ENCODE measurements at regions not wholly inside any gene's neighbourhood (a gene's known extent, or its start where the extent isn't known, plus 50 kb on each side); places are given as distances from the start of the nearest gene placed in this dataset.

DNA sequence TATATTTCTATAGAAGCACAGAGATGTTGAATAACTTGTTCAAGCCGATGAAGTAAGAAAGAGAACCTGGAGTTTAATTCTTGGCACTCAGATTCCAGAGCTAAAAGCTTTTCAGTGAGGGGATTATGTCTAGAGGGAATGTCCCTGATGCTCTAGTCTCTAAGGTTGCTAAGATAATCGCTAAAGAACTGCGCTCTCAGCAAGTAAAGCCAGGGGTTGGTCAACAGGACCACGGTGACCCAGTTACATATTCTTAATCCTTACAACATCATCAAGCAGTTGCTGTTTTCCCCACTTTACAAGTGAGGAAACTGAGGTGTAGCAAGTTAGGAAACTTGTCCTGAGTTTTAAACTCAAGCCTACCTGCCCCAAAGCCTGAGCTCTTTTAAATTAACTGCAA lies 110.8 kb downstream of the DAD1 start:
- no peaks in the 10 kb centered on the region for H3K36me3 ChIP-seq
- intact Hi-C loops (cut with DNase I; ENCODE audit: low total_unique reads): no loop called here
- no peak overlapping the region for H3K4me3 ChIP-seq
- no peak for DNase-seq (ENCODE audit: low spot score in 2 of 2)
- no peaks in the 10 kb centered on the region for H3K9me3 ChIP-seq
- H3K27me3 ChIP-seq: no peaks in the 10 kb centered on the region
- no peak for TF ChIP-seq POLR2A (IDR thresholded peaks at IDR 0.05)
- TF ChIP-seq, protein P1, sequence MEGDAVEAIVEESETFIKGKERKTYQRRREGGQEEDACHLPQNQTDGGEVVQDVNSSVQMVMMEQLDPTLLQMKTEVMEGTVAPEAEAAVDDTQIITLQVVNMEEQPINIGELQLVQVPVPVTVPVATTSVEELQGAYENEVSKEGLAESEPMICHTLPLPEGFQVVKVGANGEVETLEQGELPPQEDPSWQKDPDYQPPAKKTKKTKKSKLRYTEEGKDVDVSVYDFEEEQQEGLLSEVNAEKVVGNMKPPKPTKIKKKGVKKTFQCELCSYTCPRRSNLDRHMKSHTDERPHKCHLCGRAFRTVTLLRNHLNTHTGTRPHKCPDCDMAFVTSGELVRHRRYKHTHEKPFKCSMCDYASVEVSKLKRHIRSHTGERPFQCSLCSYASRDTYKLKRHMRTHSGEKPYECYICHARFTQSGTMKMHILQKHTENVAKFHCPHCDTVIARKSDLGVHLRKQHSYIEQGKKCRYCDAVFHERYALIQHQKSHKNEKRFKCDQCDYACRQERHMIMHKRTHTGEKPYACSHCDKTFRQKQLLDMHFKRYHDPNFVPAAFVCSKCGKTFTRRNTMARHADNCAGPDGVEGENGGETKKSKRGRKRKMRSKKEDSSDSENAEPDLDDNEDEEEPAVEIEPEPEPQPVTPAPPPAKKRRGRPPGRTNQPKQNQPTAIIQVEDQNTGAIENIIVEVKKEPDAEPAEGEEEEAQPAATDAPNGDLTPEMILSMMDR (IDR thresholded peaks at IDR 0.05): no peak
- TF ChIP-seq POLR2AphosphoS5 (IDR thresholded peaks at IDR 0.05): no peak
- H3K4me1 ChIP-seq: peaks cover 0 to 3% of the 10 kb centered on the region in 2 donors
- H3K27ac ChIP-seq: peak overlapping the region; percentile 18 to 22

DNA sequence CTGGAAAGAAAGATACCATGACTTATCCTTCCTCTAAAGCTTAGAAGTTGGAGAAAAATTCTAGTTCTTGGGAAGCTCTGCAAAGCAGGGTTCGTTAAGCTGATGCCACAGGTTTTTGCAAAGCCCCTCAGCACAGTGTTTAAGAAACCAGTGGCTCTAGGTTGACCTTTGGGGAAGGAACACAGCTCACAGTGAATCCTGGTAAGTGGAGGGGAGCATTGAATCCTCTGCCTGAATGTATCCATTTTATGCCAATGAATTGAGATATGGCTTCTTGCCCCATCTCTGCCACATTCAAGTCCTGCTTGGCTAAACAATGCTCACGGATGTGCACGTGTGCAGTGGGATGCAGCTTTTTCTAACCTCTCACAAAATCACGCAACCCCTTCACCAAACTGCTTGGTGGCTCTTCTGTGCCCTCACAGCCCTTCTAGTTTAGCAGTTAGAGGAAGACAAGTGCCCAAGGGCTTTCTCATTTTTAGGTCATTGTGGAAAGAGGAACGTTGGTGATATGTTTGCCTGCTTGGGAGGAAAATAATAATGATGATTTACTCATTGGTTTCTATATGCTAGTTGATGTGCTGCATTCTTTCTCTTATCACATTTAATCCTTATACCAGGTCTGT lies 111.3 kb downstream of the DAD1 start:
- Histone ChIP-seq H3K4me3 (no peak overlapping the region), H3K27ac (no peak overlapping the region), H3K27me3 (no peaks in the 10 kb centered on the region), H3K4me1 (peaks cover 0 to 3% of the 10 kb centered on the region in 2 donors), H3K36me3 (no peaks in the 10 kb centered on the region), H3K9me3 (no peaks in the 10 kb centered on the region)
- intact Hi-C loops (cut with DNase I; ENCODE audit: low total_unique reads): no loop called here
- TF ChIP-seq POLR2A (IDR thresholded peaks at IDR 0.05) (no peak), POLR2AphosphoS5 (IDR thresholded peaks at IDR 0.05) (no peak)
- TF ChIP-seq, protein P1 (IDR thresholded peaks at IDR 0.05): no peak
- DNase-seq (ENCODE audit: low spot score in 2 of 2): no peak

DNA sequence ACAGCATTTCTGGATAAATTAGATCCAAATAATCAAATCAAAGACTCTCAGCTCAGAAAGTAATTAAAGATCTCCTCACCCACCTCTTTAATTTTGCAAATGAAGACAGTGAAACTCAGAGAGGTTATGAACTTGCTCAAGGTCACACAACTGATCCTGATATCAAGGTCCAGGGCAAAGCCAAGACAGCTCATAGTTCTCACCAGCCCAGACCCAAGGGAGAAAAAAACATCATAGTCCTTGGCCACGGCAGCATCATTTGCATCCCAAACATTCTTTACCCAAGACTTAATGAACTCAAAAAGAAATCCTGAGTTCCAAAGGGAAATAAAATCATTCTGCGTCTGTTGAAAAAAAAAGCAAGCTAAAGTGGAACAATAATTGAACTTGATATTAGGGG lies 112.1 kb downstream of the DAD1 start:
- Histone ChIP-seq H3K9me3 (no peaks in the 10 kb centered on the region), H3K4me1 (peaks cover 0 to 3% of the 10 kb centered on the region in 2 donors), H3K4me3 (no peak overlapping the region), H3K27ac (no peak overlapping the region), H3K27me3 (no peaks in the 10 kb centered on the region), H3K36me3 (no peaks in the 10 kb centered on the region)
- no peak for TF ChIP-seq POLR2AphosphoS5 (IDR thresholded peaks at IDR 0.05)
- TF ChIP-seq, protein P1 (IDR thresholded peaks at IDR 0.05): no peak
- no peak for TF ChIP-seq POLR2A (IDR thresholded peaks at IDR 0.05)
- no peak for DNase-seq (ENCODE audit: low spot score in 2 of 2)
- intact Hi-C loops (cut with DNase I; ENCODE audit: low total_unique reads): no loop called here

DNA sequence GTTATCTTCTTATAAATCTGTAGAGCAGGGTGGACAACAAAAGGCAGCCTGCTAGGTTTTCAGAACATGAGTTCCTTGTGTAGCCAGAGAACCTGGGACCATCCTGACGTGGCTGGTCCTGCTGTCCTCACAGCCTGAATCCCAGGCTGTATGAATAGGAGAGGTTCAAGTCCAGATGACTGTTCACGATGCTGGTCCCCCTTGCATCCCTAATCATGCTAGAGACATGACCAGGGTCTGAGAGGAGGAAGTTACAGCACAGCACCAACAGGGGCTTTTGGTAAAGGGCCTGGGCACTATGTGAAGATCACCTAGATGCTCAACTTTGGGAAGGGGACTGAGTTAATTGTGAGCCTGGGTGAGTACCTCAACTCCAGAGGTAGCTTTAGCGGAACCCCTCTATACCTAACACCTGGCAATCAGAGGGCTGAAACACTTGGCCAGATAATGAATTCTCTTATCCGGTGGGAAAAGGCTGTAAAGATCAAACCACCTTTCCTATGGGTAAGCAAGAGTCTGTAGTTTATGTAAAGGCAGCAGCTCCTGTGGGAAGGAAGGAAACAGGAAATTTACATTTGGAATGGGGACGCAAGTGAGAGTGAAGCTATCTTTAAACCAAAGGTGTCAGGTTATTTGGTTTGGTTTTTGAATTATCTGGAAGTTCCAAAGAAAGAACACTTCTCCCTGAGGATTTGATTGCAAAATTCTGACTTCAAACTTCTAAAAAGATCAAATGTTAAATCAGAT lies 112.8 kb downstream of the DAD1 start:
- Histone ChIP-seq H3K9me3 (no peaks in the 10 kb centered on the region), H3K27me3 (no peaks in the 10 kb centered on the region), H3K36me3 (no peaks in the 10 kb centered on the region), H3K4me3 (no peak overlapping the region), H3K4me1 (peaks cover 0 to 3% of the 10 kb centered on the region in 2 donors), H3K27ac (no peak overlapping the region)
- intact Hi-C loops (cut with DNase I; ENCODE audit: low total_unique reads): no loop called here
- no peak for DNase-seq (ENCODE audit: low spot score in 2 of 2)
- TF ChIP-seq POLR2A (IDR thresholded peaks at IDR 0.05): no peak
- no peak for TF ChIP-seq POLR2AphosphoS5 (IDR thresholded peaks at IDR 0.05)
- TF ChIP-seq, protein P1 (IDR thresholded peaks at IDR 0.05): no peak

DNA sequence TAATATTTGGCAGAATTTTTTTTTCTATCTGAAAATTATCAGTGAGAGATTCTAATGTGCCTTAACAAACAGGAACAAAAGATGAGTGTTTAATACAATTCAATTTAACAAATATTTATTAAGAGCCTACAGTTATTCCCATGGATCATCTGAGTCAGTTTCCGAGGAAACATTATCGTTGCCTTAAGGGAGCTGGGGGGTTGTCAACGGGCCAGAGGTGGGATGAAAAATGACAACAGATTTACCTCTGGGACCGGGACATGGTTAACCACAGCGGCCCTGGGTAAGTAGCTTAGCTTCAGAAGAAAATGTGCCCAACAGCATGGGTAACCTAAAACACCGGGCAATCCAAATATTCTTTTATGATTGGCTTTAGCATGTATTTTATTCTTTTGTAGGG lies 113.6 kb downstream of the DAD1 start:
- Histone ChIP-seq H3K27me3 (no peaks in the 10 kb centered on the region), H3K27ac (no peak overlapping the region), H3K4me1 (peaks cover 0 to 3% of the 10 kb centered on the region in 2 donors), H3K4me3 (no peak overlapping the region), H3K9me3 (no peaks in the 10 kb centered on the region), H3K36me3 (no peaks in the 10 kb centered on the region)
- TF ChIP-seq POLR2AphosphoS5 (IDR thresholded peaks at IDR 0.05) (no peak), POLR2A (IDR thresholded peaks at IDR 0.05) (no peak)
- TF ChIP-seq, protein P1 (IDR thresholded peaks at IDR 0.05): no peak
- DNase-seq (ENCODE audit: low spot score in 2 of 2): no peak
- intact Hi-C loops (cut with DNase I; ENCODE audit: low total_unique reads): no loop called here
